T-cell (primary cell): ENCODE measurements at regions not wholly inside any gene's neighbourhood (a gene's known extent, or its start where the extent isn't known, plus 50 kb on each side); places are given as distances from the start of the nearest gene placed in this dataset.

Experiments used
- ATAC-seq, 4 experiments: fragments of 200-7000 bp in 3 of 4; fragments of 150-1000 bp in 1 of 4; cut with Tn5 transposase; replicated peaks in 1 of 4; 1 replicate in 3 of 4; 2 replicates in 1 of 4; pipeline ENCODE4 v1.10.0; 2021; ENCODE audit warnings: moderate library complexity in 3 of 4, mild to moderate bottlenecking in 2 of 4, moderate number of reproducible peaks in 1 of 4
- CTCF ChIA-PET, 2 donors: fragments of 300-600 bp; sonication (Branson Sonifier 250); formaldehyde crosslinking; loops; one replicate each; lab custom pipeline; 2022; ENCODE audit warnings: antibody characterized with exemption in 2 of 2; lab: Charles Lee
- POLR2A ChIA-PET, 2 donors: fragments of 300-600 bp; sonication (Branson Sonifier 250); formaldehyde crosslinking; loops; one replicate each; lab custom pipeline; 2022; ENCODE audit warnings: antibody characterized with exemption in 2 of 2; lab: Charles Lee
- DNase-seq, 35 experiments: peaks; one replicate each; pipeline versions ENCODE4 v3.0.0 to v3.0.0-alpha.2; 2013 to 2023
- H3K27ac ChIP-seq: one replicate; pipeline ENCODE4 v1.5.1; 2013; ENCODE audit warnings: low read length
- H3K27me3 ChIP-seq, 2 experiments: replicated peaks in 1 of 2; 1 replicate in 1 of 2; 2 replicates in 1 of 2; pipeline versions ENCODE4 v1.6.1 to v1.7.0; 2013; ENCODE audit warnings: low read length in 1 of 2, mixed read lengths in 1 of 2; ENCODE audit not compliant: control insufficient read depth in 2 of 2, insufficient read depth in 2 of 2; ENCODE audit errors: extremely low read depth in 1 of 2
- H3K36me3 ChIP-seq, 2 donors: 1 replicate in 1 of 2; 2 replicates in 1 of 2; pipeline versions ENCODE4 v1.6.1 to v1.7.0; 2013; ENCODE audit warnings: low read length in 1 of 2; ENCODE audit not compliant: control insufficient read depth in 2 of 2, insufficient read depth in 1 of 2; ENCODE audit errors: extremely low read depth in 1 of 2
- H3K4me1 ChIP-seq, 2 experiments: 1 replicate in 1 of 2; 2 replicates in 1 of 2; pipeline versions ENCODE4 v1.6.1 to v1.7.0; 2013; ENCODE audit warnings: low read length in 2 of 2, mixed read lengths in 1 of 2; ENCODE audit not compliant: insufficient read depth in 2 of 2, control insufficient read depth in 1 of 2; ENCODE audit errors: extremely low read depth in 1 of 2
- H3K4me3 ChIP-seq, 2 donors: 1 replicate in 1 of 2; 2 replicates in 1 of 2; pipeline versions ENCODE4 v1.5.1 to v1.7.0; 2013; ENCODE audit warnings: mild to moderate bottlenecking in 2 of 2, low read length in 1 of 2, moderate library complexity in 1 of 2; ENCODE audit not compliant: control insufficient read depth in 1 of 2; ENCODE audit errors: extremely low read depth in 1 of 2
- H3K9me3 ChIP-seq: 2 replicates; pipeline ENCODE4 v1.7.0; 2013
- H3K27ac Mint-ChIP-seq, 2 donors: one replicate each; pipeline ENCODE4 v1.8.0; 2020 to 2021; ENCODE audit warnings: mild to moderate bottlenecking in 2 of 2, mixed read lengths in 2 of 2
- H3K27me3 Mint-ChIP-seq, 2 donors: one replicate each; pipeline ENCODE4 v1.8.0; 2021 to 2022; ENCODE audit warnings: mixed read lengths in 2 of 2
- H3K36me3 Mint-ChIP-seq: one replicate; pipeline ENCODE4 v1.8.0; 2021; ENCODE audit warnings: mixed read lengths
- H3K4me1 Mint-ChIP-seq, 3 donors: one replicate each; pipeline ENCODE4 v1.8.0; 2020 to 2022; ENCODE audit warnings: mixed read lengths in 3 of 3, mild to moderate bottlenecking in 1 of 3
- H3K4me3 Mint-ChIP-seq, 3 donors: one replicate each; pipeline ENCODE4 v1.8.0; 2020 to 2022; ENCODE audit warnings: mild to moderate bottlenecking in 3 of 3, mixed read lengths in 3 of 3, moderate library complexity in 3 of 3
- H3K9me3 Mint-ChIP-seq, 3 donors: one replicate each; pipeline ENCODE4 v1.8.0; 2020 to 2022; ENCODE audit warnings: mixed read lengths in 3 of 3
- WGBS: methylation state at CpG from one replicate; pipeline ENCODE4 v1.1.5; 2013; ENCODE audit warnings: missing lambda C conversion rate; ENCODE audit not compliant: insufficient coverage; 5-methylcytosine and 5-hydroxymethylcytosine counted together

- H3K27me3 ChIP-seq: no peaks in the 10 kb centered on the region
- ATAC-seq (no peak), DNase-seq (no peak)
- H3K4me3 ChIP-seq: no peak overlapping the region
- no peaks in the 10 kb centered on the region for H3K36me3 Mint-ChIP-seq
- H3K9me3 ChIP-seq: no peaks in the 10 kb centered on the region
- H3K27ac Mint-ChIP-seq: no peak overlapping the region
- no peaks in the 10 kb centered on the region for H3K36me3 ChIP-seq
- no peak overlapping the region for H3K4me3 Mint-ChIP-seq
- H3K9me3 Mint-ChIP-seq: peaks cover 0 to 8% (median 2%) of the 10 kb centered on the region in 3 donors
- POLR2A ChIA-PET: no interaction called here
- H3K4me1 Mint-ChIP-seq: no peaks in the 10 kb centered on the region
- CTCF ChIA-PET: no interaction called here
- H3K4me1 ChIP-seq: no peaks in the 10 kb centered on the region
- no peaks in the 10 kb centered on the region for H3K27me3 Mint-ChIP-seq
- H3K27ac ChIP-seq: no peak overlapping the region
Measured at GRCh38 chr5:123690821-123691220, 178.8 kb downstream of the CSNK1G3 start.

- no peaks in the 10 kb centered on the region for H3K4me1 Mint-ChIP-seq
- ChIA-PET CTCF (no interaction called here), POLR2A (no interaction called here)
- no peak overlapping the region for H3K4me3 Mint-ChIP-seq
- H3K27me3 ChIP-seq: no peaks in the 10 kb centered on the region
- H3K4me1 ChIP-seq: no peaks in the 10 kb centered on the region
- H3K36me3 Mint-ChIP-seq: no peaks in the 10 kb centered on the region
- peaks cover 5 to 32% (median 26%) of the 10 kb centered on the region in 3 donors for H3K9me3 Mint-ChIP-seq
- H3K27me3 Mint-ChIP-seq: no peaks in the 10 kb centered on the region
- H3K36me3 ChIP-seq: no peaks in the 10 kb centered on the region
- ATAC-seq (no peak), DNase-seq (no peak)
- no peaks in the 10 kb centered on the region for H3K9me3 ChIP-seq
- no peak overlapping the region for H3K4me3 ChIP-seq
- H3K27ac Mint-ChIP-seq: no peak overlapping the region
- no peak overlapping the region for H3K27ac ChIP-seq
Measured at GRCh38 chr5:123681061-123681460, 169.1 kb downstream of the CSNK1G3 start.

DNA sequence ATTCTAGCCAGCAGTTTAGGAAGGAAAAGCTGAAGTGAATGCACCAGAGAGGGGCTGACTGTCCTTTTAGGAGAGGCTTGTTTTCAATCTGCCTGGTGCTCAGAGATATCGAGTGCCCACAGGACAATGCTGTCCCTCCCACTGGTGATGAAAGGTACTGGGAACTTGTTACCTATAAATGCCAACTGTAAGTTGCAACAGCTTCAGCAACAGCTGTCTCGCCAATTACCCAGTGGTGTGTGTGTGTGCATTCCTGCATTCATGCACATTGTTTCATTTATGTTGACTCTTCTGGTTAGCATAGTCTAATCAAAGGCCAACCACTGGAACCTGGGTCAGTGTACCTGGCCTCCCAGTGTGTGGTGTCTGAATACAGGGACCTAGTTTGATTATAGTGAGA, 161.1 kb downstream of the CSNK1G3 start:
- Histone ChIP-seq H3K27ac (no peak overlapping the region), H3K9me3 (no peaks in the 10 kb centered on the region), H3K36me3 (no peaks in the 10 kb centered on the region), H3K27me3 (no peaks in the 10 kb centered on the region), H3K4me1 (no peaks in the 10 kb centered on the region), H3K4me3 (no peak overlapping the region)
- ATAC-seq (no peak), DNase-seq (no peak)
- H3K4me3 Mint-ChIP-seq: no peak overlapping the region
- H3K9me3 Mint-ChIP-seq: peaks cover 0 to 4% (median 0%) of the 10 kb centered on the region in 3 donors
- no peak overlapping the region for H3K27ac Mint-ChIP-seq
- POLR2A ChIA-PET: no interaction called here
- WGBS: 60% methylated on average over 2 of the region's 2 CpGs
- H3K4me1 Mint-ChIP-seq: no peaks in the 10 kb centered on the region
- peaks cover 0 to 4% of the 10 kb centered on the region in 2 donors for H3K27me3 Mint-ChIP-seq
- no peaks in the 10 kb centered on the region for H3K36me3 Mint-ChIP-seq
- CTCF ChIA-PET: interaction anchor here in 1 of 2 donors (0.5 kb wide), 1 partner anchor 9 kb away, joined by 3 read pairs; no protein-coding TSS in a partner anchor

DNA sequence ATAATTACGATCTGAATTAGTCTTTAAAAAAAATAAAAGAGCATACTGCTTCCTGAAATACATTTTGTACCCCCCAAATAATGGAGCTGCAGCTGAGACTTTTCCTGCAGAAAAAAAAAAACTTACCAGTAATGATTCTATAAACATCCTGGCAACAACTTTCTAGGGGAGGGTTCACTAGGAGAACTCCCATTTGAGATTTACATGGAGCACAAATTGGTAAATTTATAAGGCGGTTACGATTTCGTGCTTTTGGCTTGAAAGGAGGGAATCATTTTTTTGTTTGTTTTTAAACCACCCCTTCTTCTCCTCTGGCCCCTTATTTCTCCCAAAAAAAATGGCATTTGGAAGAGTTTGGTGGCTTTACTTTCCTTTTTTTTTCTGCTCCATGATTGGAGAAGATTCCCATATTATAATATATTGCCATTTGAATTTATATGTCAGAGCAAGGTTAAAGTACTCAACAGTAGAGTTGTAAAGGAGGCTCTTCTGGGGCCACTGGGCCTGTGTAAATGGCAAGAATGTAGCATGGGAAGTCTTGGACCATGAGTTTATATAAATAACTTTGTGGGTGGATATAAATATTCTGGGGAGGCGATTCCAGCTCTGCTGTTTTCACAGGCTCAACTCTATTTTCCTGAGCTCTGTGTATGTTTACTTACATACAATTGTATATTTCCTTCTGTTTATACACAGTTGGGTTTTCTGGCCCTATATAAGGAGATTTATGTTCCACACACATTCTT, 159.9 kb downstream of the CSNK1G3 start:
- no CpG with 5 or more reads among the region's 5 CpGs for WGBS
- ATAC-seq (no peak), DNase-seq (no peak)
- H3K27me3 ChIP-seq: no peaks in the 10 kb centered on the region
- H3K36me3 ChIP-seq: no peaks in the 10 kb centered on the region
- no peak overlapping the region for H3K27ac Mint-ChIP-seq
- CTCF ChIA-PET: interaction anchor here (0.5 to 1.1 kb wide), 3 partner anchors 20 to 1507 kb away, joined by 3 to 8 read pairs (median 4); no protein-coding TSS in a partner anchor
- H3K9me3 ChIP-seq: no peaks in the 10 kb centered on the region
- peaks cover 4 to 8% of the 10 kb centered on the region in 2 donors for H3K27me3 Mint-ChIP-seq
- H3K27ac ChIP-seq: no peak overlapping the region
- H3K4me1 ChIP-seq: no peaks in the 10 kb centered on the region
- no peaks in the 10 kb centered on the region for H3K4me1 Mint-ChIP-seq
- POLR2A ChIA-PET: interaction anchor here in 1 of 2 donors (0.6 kb wide), 1 partner anchor 12 kb away, joined by 3 read pairs; no protein-coding TSS in a partner anchor
- H3K9me3 Mint-ChIP-seq: no peaks in the 10 kb centered on the region
- H3K4me3 Mint-ChIP-seq: no peak overlapping the region
- no peaks in the 10 kb centered on the region for H3K36me3 Mint-ChIP-seq
- no peak overlapping the region for H3K4me3 ChIP-seq

DNA sequence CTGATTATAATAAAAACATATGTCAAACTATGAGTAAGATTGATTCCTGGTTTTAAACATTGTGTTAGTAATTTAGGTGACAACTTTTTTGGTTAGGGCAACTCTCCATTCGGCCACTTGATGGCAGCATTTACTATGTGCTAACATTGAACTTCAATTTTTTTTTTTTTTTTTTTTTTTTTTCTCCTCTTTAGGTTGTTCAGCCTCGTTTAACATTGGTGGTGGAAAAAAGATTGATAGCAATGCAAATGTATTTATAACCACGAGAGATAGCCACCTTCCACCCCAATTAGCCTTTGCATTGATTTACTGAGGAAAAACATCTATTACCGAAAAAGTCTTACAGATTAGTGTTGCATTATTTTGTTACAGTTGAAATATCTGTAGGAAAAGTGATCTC, 159.1 kb downstream of the CSNK1G3 start:
- ATAC-seq: no peak
- WGBS: no CpG with 5 or more reads among the region's 4 CpGs
- peak in 25 of 35 experiments; percentile 0 to 58 (median 19) for DNase-seq

More for the DNA sequence above, 159.1 kb downstream of the CSNK1G3 start:
- H3K36me3 ChIP-seq: no peaks in the 10 kb centered on the region
- no peak overlapping the region for H3K27ac Mint-ChIP-seq
- H3K27me3 ChIP-seq: no peaks in the 10 kb centered on the region
- no peaks in the 10 kb centered on the region for H3K4me1 ChIP-seq
- H3K4me1 Mint-ChIP-seq: no peaks in the 10 kb centered on the region
- H3K4me3 ChIP-seq: no peak overlapping the region
- peaks cover 4 to 8% of the 10 kb centered on the region in 2 donors for H3K27me3 Mint-ChIP-seq
- ChIA-PET CTCF (interaction anchor here in 1 of 2 donors (0.7 to 1.4 kb wide), 3 partner anchors 10 to 1507 kb away, joined by 3 to 8 read pairs (median 5); no protein-coding TSS in a partner anchor), POLR2A (no interaction called here)
- no peaks in the 10 kb centered on the region for H3K36me3 Mint-ChIP-seq
- H3K27ac ChIP-seq: no peak overlapping the region
- H3K9me3 Mint-ChIP-seq: no peaks in the 10 kb centered on the region
- H3K4me3 Mint-ChIP-seq: no peak overlapping the region
- H3K9me3 ChIP-seq: no peaks in the 10 kb centered on the region
